Activated CD4-positive, alpha-beta T cell treated with anti-CD3 and anti-CD28 coated beads, Interleukin-2, amount 50 U/mL, for 1 hour (primary cell): ENCODE measurements at regions not wholly inside any gene's neighbourhood (a gene's known extent, or its start where the extent isn't known, plus 50 kb on each side); places are given as distances from the start of the nearest gene placed in this dataset.

Experiments
- DNase-seq: peaks from one replicate; pipeline ENCODE4 v3.0.0-alpha.2; 2020

GRCh38 chr12:127358888-127359287 is 908.1 kb upstream of the TMEM132C start:
- DNase-seq, result no peak

GRCh38 chr12:127360580-127360979 is 906.4 kb upstream of the TMEM132C start:
- DNase-seq, result no peak

GRCh38 chr12:127362121-127362520 is 904.8 kb upstream of the TMEM132C start:
- no peak for DNase-seq

- no peak for DNase-seq
Measured at GRCh38 chr12:127363392-127363791, 903.6 kb upstream of the TMEM132C start.

- no peak for DNase-seq
Measured at GRCh38 chr12:127373559-127373958, 893.4 kb upstream of the TMEM132C start.

GRCh38 chr12:127374447-127374846 is 892.5 kb upstream of the TMEM132C start:
- DNase-seq, result no peak

GRCh38 chr12:127381043-127381668 is 885.8 kb upstream of the TMEM132C start:
- peak; percentile 6 for DNase-seq

- DNase-seq, result no peak
Measured at GRCh38 chr12:127381681-127382080, 885.3 kb upstream of the TMEM132C start.

- no peak for DNase-seq
Measured at GRCh38 chr12:127383281-127383680, 883.7 kb upstream of the TMEM132C start.

GRCh38 chr12:127386723-127387122 is 880.2 kb upstream of the TMEM132C start:
- no peak for DNase-seq

GRCh38 chr12:127388985-127389384 is 878.0 kb upstream of the TMEM132C start:
- DNase-seq, result no peak

GRCh38 chr12:127389923-127390322 is 877.0 kb upstream of the TMEM132C start:
- no peak for DNase-seq

- no peak for DNase-seq
Measured at GRCh38 chr12:127393465-127393864, 873.5 kb upstream of the TMEM132C start.

GRCh38 chr12:127393896-127394295 is 873.1 kb upstream of the TMEM132C start:
- DNase-seq, result no peak

GRCh38 chr12:127396734-127397133 is 870.2 kb upstream of the TMEM132C start:
- DNase-seq, result no peak

- DNase-seq, result no peak
Measured at GRCh38 chr12:127398016-127398710, 868.8 kb upstream of the TMEM132C start.

GRCh38 chr12:127399451-127399850 is 867.5 kb upstream of the TMEM132C start:
- DNase-seq, result no peak

- DNase-seq, result no peak
Measured at GRCh38 chr12:127400221-127400620, 866.7 kb upstream of the TMEM132C start.

GRCh38 chr12:127401005-127401404 is 866.0 kb upstream of the TMEM132C start:
- no peak for DNase-seq

GRCh38 chr12:127401536-127401935 is 865.4 kb upstream of the TMEM132C start:
- DNase-seq, result no peak

- DNase-seq, result no peak
Measured at GRCh38 chr12:127411166-127411915, 855.6 kb upstream of the TMEM132C start.

GRCh38 chr12:127411981-127412380 is 855.0 kb upstream of the TMEM132C start:
- no peak for DNase-seq

GRCh38 chr12:127412866-127413265 is 854.1 kb upstream of the TMEM132C start:
- no peak for DNase-seq

- no peak for DNase-seq
Measured at GRCh38 chr12:127414186-127414585, 852.8 kb upstream of the TMEM132C start.
